ENCODE measurements at regions not wholly inside any gene's neighbourhood (a gene's known extent, or its start where the extent isn't known, plus 50 kb on each side); places are given as distances from the start of the nearest gene placed in this dataset.

GRCh38 chr5:10017786-10018185, 231.9 kb downstream of the ATPSCKMT start:
- TF ChIP-seq, protein P1, sequence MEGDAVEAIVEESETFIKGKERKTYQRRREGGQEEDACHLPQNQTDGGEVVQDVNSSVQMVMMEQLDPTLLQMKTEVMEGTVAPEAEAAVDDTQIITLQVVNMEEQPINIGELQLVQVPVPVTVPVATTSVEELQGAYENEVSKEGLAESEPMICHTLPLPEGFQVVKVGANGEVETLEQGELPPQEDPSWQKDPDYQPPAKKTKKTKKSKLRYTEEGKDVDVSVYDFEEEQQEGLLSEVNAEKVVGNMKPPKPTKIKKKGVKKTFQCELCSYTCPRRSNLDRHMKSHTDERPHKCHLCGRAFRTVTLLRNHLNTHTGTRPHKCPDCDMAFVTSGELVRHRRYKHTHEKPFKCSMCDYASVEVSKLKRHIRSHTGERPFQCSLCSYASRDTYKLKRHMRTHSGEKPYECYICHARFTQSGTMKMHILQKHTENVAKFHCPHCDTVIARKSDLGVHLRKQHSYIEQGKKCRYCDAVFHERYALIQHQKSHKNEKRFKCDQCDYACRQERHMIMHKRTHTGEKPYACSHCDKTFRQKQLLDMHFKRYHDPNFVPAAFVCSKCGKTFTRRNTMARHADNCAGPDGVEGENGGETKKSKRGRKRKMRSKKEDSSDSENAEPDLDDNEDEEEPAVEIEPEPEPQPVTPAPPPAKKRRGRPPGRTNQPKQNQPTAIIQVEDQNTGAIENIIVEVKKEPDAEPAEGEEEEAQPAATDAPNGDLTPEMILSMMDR (conservative IDR thresholded peaks at IDR 0.05; ENCODE audit: low read depth, low read length) = no peak
- TF ChIP-seq POLR2A (IDR thresholded peaks at IDR 0.05; ENCODE audit: low read depth, low read length) (no peak), FOS (IDR thresholded peaks at IDR 0.05; ENCODE audit: low read depth, low read length) (no peak), CEBPB (IDR thresholded peaks at IDR 0.05; ENCODE audit: low read depth, low read length) (no peak), MAFK (IDR thresholded peaks at IDR 0.05; ENCODE audit: low read depth, low read length) (no peak), NFE2L2 (IDR thresholded peaks at IDR 0.05; ENCODE audit: low read depth, low read length) (no peak), MXI1 (IDR thresholded peaks at IDR 0.05; ENCODE audit: borderline replicate concordance, low read depth, low read length) (no peak), MAZ (IDR thresholded peaks at IDR 0.05; ENCODE audit: borderline replicate concordance, low read depth, low read length) (no peak)
- TF ChIP-seq, protein P2, sequence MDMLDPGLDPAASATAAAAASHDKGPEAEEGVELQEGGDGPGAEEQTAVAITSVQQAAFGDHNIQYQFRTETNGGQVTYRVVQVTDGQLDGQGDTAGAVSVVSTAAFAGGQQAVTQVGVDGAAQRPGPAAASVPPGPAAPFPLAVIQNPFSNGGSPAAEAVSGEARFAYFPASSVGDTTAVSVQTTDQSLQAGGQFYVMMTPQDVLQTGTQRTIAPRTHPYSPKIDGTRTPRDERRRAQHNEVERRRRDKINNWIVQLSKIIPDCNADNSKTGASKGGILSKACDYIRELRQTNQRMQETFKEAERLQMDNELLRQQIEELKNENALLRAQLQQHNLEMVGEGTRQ (IDR thresholded peaks at IDR 0.05; ENCODE audit: low read depth, low read length) = no peak

Data from IMR-90 (cell line).